CD4-positive, alpha-beta T cell treated with Interleukin-6 at 100 ng/mL for 8 hours (primary cell): ENCODE measurements at regions not wholly inside any gene's neighbourhood (a gene's known extent, or its start where the extent isn't known, plus 50 kb on each side); places are given as distances from the start of the nearest gene placed in this dataset.

Source experiments
- DNase-seq: peaks from one replicate; pipeline ENCODE4 v3.0.0-alpha.2; 2020; ENCODE audit warnings: mixed read lengths, low spot score

DNA sequence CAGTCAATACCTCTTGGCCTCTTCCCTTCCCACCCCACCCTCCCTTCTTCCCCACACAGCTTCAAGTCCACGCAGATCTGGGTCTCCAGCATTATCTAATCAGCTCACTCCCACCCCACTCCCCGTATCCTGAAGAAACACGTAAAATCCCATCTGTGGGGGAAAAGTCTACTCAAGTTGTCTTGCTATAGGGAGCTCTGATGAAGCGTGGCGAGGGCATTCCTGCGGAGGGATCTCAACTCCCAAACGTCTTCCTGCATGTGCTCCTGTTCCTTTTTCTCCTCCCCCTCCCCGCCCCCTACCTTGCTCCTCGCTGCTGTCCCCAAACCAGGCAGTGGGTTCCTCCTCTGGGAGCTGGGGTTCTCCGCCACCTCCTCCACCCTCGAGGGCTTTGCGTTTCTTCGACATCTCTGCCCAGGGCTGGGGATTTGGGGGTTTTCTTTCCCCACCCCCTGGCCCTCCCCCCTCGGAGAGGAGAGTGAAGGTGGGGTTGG, 181.8 kb downstream of the TBXT start:
- DNase-seq = no peak

DNA sequence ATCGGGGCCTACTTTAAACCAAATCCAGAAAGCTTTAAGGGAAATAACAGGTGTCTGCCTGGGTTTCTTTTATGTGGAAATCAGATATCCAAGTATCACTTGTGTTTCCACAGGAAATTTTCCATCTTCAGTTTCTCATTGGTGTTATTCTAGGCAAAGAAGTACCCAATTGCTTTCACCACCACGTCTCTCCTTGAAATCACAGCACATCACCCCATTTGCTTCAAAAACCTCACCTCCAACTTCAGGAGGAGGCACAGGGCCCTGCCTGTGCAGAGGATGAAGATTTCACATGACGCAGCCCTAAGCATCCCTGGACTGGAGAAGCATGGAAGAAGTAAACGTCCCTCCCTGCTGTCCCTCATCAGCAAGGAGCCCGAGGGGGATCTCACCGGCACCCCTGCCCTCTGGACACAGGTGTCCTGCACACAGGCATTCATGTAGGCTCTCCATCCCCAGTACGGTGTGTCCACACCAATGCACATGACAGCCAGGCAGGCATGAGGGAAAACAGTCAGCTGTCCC, 182.3 kb downstream of the TBXT start:
- no peak for DNase-seq

DNA sequence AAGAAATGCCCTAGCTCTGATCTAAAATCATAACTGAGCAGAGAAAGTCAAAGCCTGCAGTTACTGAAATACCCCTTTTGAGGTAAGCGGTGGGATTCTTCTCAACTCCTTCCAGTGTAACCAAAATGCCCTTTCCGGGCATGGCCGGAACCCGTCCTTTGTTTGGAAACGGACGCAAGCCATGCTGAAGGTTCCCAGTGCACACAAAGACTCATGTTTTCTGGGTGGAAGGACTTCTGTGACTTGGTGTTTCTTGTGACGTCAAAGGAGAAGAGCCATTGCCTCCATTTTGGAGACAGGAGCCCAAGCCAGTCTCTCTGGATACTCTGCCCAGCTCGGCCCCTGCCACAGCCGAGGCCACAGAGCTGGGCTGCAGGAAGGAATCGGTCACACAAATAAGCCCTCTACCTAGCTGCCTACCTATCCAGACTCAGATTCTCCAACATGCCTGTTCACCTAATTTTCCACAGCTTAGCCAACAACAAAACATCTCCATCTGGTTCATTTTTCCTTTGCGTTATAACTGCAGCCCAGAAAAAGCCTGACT, 182.8 kb downstream of the TBXT start:
- no peak for DNase-seq

DNA sequence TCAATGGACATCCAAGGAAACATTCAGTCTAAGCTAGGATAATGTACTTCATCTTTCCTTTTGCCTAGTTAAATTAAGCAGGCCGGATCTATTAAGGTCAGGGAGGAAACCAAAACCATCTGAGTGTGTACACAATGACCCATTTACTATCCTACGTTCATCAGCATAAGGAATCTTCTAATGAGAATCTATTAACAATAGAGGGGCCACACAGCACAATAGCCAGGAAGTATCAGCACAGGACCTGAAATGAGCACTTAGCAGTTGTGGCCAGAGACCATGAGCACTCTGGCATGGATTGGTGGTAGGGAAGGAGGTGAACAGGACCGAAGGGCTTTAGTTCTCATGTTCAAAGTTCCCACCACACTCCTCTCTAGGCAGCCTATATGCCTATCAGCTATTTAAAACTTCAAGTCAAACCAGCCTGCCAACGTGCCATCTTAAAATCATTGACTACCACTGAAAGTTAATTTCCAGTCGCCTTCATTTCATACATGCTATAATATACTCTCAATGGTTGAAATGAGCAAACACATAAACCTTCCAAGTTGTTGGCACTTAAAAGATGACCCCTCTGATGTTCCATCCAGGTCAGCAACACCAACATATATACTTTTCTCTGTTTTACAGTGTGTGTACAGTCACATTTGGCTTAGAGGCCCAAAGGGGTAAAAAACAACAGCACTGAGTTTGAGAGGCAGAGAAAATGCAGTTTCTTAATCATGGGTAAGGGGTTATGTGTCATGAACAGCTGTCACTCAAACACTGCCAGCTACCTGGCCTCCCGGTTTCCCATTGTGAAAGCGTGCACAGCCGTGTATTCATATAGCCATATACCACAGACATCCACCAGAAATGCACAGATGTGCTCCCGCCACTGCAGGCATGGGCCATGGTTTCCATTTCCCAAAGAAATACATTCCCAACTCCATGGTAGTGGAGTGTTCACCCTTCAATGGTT, 184.3 kb downstream of the TBXT start:
- DNase-seq = no peak

DNA sequence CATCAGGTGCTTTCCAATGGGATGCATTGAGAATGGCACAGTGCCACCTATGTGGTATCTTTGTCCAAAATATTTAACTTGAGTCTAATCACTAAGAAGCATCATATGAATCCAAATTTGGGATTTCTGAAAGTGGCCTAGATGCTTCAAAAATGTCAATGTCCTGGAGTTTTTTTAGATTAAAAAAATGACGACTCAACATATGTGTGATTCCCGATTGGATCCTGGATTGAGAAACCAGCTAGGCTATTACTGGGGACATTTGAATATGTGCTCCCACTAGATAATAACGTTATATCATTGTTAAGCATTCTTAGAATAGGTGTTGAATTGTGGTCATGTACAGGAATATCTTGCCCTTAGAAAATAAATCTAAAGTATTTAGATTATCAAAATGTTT, 189.2 kb downstream of the TBXT start:
- DNase-seq = no peak

DNA sequence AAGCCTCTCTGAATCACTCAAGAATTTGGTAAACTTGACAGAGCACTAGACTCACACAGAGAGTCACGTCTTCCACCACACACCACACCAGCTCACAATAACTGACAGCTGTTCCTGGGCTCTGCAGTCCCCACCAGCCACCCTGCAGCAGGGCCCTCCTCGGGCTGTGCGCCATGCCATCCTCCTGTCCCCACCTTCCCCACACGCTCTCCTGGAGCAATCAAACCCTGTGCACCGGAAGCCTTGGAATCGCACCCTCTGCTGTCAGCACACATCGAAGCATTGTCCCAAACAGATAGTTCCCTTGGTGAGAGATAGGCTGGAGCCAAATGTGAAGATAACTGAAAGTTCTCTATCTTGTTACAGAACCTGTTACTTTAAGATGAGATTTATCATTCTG, 191.0 kb downstream of the TBXT start:
- DNase-seq = no peak

DNA sequence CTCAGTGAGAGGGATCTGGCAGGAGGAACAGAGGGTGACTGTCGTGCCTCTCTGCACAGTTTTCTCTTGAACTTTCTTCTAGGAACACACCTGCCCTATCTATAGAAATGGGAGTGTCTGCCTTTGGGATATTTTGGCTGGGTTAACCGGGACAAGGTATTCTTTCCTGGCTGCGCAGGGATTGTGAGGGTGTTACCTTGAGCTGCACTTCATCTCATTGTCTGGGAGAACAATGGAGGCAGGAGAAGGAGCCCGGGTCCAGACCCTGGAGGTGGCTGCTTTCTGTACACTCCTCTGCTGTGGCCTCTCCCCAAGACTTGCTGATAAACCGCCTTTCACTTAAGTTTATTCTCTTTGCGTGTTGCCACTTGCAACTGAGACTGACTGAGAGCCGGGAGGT, 192.8 kb downstream of the TBXT start:
- DNase-seq = no peak

DNA sequence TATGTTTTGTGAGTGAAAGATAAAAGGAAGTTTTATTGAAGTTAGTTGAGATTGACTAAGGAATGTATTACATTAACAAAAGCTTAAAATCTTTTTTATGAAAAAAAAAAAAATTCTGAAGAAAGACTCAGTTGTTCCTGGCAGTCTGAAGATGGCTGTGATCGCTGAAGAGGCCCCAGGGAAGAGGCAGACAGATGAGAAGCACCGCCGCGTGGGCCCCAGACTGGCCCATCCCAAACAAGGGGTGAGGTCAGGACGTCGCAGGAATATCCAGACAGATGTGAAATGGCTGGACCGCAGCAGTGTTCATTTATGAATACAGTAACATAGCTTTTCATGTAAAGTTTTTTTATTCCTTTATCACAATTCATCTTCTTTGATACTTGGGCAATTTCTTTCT, 194.2 kb downstream of the TBXT start:
- no peak for DNase-seq

DNA sequence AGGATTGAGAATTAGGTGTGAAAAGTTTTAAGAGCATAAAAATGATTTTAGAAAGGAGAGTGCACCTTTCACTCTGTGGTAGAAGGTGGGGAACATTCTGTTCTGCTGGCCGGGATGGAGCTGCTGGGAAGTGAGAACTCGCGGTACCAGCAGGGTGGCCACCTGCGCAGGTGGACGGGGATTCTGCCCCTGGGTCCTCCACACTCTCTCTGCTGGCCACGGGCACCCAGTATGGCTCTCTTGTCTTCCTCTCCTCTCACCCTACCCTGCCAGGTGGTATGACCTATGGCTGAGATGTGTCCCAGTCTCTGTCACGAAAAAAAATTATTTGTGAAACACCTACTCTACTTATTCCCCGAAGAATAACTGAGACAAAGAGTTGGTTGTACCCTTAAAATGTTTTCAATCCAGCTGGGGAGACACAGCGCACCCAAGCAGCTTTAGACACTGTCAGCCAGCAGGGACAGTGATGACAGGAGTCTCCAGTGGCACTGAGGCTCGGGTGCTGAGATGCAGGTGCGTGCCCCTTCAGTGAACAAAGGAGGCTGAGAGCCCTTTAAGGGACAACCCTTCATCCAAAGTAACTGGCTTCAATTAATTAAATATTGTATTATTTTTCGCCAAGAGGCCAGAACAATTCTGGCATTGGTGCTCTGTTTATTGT, 195.4 kb downstream of the TBXT start:
- no peak for DNase-seq

DNA sequence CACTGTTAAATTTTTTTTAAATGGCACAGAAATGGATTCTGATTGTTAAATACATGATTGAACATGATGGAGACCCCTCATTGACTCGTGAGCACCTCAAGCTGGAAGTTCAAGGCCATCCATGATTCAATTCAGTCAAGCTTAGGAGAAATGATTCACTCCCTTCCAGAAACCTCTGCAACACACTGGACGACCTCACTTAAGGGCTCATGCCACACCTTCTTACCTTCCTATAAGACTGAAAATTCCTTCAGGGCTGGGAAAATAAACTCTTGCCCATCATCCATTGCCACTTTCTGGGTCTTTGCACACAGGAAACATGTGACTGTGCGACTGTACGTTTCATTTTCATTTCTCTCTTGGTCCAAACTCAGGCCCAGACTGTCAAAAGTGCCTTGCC, 196.4 kb downstream of the TBXT start:
- no peak for DNase-seq

DNA sequence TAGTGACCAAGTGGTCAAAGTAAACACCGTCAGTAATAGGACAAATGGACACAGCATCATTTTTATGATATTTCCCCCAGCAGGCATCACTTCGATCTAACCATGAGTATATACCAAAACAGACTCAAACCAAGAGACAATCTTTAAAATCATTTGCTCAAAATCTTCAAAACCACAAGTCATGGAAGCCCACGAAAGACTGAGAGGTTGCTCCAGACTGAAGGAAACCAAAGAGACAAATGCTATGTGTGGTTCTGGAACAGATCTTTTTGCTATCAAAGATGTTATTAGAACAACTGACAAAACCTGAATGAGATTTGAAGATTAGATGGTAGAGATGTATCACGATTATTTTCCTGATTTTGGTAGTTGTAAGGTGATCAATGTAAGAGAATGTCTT, 197.7 kb downstream of the TBXT start:
- no peak for DNase-seq

DNA sequence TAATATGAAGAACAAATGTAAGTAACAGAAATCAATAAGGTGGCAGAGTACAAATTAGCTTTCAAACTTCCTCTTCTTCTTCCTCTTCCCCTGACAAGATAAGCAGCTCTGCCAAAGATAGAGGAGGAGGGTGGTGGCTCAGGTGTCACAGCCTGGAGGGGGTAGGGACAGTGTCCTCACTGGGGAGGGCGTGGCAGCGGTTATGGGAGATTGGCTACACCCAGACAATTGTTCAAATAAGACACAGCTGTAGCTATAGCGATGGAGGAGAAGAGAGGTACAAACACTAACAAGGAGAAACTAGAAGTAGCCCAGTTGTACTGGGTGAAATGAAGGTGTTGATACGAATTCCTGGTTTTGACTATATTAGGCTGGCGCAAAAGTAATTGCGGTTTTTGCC, 198.5 kb downstream of the TBXT start:
- no peak for DNase-seq

DNA sequence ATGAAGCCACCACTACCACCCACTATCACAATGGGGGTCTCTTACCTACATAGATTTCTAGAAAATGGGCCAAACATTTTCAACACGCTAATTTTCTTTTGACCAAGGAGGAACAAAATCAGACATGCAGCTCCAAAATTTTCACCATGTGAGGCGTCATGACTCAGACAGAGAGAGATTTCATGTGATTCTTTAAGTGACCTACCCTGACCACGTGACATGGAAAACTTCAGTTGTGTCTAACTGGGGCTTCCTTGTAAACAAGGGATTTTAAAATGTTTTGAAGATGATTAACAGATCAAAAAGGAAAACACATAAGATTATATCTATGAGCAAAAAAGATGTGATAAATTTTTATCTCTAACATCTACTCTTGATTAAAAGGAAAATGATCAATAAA, 199.2 kb downstream of the TBXT start:
- no peak for DNase-seq

DNA sequence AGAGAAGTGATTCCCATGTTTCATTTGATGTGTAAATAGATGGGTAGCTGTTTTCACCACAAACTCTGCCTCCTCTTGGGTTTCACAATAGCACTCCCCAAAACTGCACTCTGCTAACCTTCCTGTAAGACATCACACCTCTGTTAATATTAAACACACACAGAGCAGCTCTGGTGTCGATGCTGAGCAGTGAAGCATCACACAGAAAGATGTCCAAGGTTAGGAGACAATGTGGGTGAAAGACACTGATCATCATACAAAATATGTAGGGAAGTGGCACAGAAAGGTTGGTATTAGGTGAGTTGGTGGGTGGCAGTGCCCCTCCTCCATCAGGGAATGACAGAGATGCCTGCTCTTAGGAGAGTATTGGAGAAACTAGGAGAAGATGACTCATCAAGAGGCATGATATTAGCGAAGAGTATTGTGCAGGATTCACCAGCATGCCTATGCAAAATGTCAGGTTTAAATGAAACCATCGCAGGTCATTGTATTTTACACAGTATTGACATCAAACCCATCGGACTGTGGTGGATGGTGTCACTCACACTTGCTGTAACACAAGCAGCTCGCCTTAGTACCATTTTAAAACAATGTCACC, 199.7 kb downstream of the TBXT start:
- no peak for DNase-seq

DNA sequence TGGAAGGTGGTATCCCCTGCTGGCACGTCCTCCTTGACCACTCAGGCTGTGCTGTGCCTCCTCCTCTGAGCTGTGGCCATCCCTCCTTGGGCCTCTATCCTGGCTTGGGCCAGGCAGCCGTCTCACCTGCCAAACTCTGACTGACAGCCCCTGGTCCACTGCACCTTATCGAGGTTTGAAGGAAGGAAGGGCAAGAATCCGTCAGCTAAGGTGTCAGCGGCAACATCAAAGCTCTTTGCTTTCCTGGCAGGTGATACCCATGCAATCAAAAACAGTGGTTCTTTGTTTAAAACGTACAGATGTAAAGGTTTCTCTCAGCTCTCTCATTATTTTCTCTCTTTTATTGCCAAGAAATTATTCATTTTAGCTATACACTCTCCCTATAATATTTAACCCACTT, 203.9 kb downstream of the TBXT start:
- no peak for DNase-seq

DNA sequence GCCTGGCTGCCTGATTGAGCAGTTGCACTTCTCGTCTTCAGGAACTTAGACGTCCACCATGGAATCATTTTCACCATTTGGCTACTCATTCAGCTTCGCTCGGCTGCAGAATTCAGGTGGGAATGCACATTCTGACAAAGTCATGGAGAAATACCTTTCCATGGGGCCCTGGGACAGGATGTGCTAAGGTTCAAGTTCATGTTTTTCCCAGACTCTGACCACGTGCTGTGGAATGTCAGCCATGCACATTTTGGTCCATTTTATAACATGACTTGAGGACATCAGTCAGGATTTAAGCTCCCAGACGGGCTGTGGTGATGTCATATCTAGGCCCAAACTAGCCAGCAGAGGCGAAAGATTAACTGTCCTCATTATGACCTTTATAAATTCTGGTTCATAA, 205.3 kb downstream of the TBXT start:
- no peak for DNase-seq

DNA sequence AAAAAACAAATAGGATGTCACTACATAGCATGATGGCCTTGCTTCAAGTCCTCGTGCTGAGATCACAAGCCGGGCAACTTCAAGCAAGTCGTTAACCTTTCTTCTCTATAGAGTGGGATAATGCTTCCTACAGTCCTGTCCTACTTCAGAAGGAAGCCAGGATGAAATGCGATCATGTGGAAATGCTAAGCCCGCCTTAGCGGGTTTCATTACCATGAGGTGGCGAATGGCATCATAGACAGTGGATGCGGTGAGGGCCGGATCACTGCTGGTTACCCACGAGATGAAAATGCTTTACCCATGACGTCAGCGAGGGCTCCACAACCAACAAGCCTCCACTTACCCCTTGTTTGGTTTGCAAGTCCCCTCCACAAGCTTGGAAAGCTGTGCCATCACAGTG, 206.4 kb downstream of the TBXT start:
- DNase-seq = no peak

DNA sequence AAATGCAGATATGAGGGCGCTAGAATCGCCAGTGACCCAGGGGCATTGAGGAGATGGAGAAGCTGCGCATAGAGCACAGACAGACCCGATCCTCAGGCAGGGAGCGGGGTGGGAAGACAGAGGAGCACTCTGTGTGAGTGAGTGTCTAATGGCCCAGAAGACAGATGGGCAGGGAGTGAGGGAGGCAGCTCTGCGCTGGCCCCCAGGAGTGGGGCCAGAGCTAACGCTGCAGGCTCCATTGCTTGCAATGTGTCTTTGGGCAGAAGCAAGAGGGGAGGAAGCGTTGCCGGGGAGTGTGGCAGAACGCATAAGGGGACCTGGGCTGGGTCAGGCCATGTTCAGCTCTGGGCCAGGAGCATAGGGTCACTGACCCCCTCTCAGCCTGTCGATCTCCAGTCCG, 207.0 kb downstream of the TBXT start:
- no peak for DNase-seq

DNA sequence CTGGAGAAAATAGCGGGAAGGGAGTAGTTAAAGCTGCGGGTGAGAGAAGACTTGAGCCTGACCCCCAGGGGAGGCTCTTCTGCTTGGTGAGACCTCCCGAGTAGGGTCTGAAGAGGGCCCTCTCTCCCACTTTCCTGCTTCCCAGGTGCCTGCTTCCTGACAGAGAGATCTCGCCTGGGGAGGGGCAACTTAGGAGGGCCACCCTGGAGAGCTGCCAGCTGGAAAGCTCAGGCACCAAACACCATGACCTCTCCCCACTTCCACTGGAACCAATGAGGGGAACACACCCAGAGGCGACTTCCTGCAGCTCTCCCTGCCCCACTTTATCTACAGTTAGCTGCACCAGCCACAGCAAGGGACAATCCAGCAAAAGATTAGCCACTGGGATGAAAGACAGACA, 208.0 kb downstream of the TBXT start:
- no peak for DNase-seq

DNA sequence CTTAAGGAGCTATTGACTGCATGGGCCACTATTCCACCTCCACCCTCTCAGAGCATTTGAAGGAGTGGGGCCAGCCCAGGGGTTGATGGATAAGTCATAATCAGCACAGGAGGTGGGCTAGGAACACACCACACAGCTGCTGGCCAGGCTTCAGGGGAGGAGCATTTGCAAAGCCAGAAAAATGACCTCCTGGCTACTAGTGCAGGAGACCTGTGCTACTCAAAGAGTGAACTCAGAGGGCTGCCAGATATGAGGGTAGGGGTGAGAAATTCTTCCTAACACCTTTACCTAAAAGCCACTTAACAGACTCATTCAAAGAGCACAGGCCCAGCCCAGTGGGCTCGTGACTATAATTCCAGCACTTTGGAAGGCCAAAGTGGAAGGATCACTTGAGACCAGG, 210.8 kb downstream of the TBXT start:
- no peak for DNase-seq

DNA sequence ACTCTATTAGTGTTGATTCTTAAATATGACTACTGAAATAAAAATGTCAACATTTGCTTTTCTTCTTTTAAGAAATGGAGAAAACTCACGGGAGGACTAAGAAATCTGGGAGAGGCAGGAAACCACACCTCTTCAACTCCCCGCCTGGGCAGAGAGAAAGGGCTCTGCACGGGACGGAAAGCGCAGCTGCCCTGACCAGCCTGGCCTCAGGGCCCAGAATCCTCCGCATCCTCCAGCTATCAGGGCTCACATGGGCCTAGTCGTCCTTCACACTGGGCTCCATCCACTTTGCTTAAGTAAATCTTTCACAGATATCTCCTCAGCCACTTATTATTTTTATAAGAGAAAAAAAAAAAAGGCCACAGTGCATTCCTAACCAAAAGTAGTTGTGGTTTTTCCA, 215.1 kb downstream of the TBXT start:
- no peak for DNase-seq

DNA sequence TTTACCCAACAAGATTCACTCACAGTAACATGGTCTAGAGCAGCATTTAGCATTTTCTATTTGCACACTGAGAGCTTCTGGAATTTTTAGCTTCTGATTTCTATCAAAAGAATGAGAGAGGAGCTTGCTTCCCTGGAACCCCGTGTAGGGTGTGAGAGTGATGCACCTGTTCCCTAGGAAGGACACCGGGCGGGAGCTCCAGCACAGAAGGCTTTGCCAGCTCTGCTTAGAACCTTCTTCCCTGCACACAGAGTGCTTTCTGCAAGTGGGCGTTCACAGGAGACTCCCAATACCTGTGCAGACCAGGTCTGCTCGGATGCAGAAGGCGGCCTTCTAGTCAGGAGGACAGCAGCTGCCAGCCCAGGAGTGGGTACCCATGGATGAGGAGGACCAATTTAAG, 217.3 kb downstream of the TBXT start:
- DNase-seq = no peak

DNA sequence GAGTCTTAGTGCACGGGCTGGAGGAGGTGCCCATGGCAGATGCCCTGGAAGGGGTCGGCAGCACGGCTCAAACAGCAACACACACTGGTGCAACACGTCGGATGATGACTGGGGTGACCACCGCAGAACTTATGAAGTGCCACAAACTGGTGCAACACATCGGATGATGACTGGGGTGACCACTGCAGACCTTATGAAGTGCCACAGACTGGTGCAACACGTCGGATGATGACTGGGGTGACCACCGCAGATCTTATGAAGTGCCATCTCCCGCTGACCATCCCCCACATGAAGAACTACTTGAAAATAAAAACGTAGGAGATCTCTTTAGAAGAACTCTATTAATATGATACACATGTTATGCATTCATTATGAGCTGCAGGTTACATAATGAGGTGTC, 218.3 kb downstream of the TBXT start:
- DNase-seq = no peak
